ENCODE measurements at regions not wholly inside any gene's neighbourhood (a gene's known extent, or its start where the extent isn't known, plus 50 kb on each side); places are given as distances from the start of the nearest gene placed in this dataset.

GRCh38 chr5:2622866-2623265 is 128.6 kb downstream of the IRX2 start:
- no peak overlapping the region for H3K4me3 ChIP-seq (ENCODE audit: low read depth, low read length)
- ChIA-PET CTCF (no interaction called here), POLR2A (no interaction called here)
- DNase-seq (ENCODE audit: low read depth, low spot score), result no peak
- TF ChIP-seq CTCF (IDR thresholded peaks at IDR 0.05; ENCODE audit: insufficient read depth, low read length, missing control alignments), result no peak

- CTCF ChIA-PET, result no interaction called here
These were observed 129.8 kb downstream of the IRX2 start for GRCh38 chr5:2621631-2622030.

GRCh38 chr5:2619216-2619615 is 132.3 kb downstream of the IRX2 start:
- TF ChIP-seq CTCF (IDR thresholded peaks at IDR 0.05; ENCODE audit: insufficient read depth, low read length, missing control alignments), result no peak
- CTCF ChIA-PET, result no interaction called here
- no peak overlapping the region for H3K4me3 ChIP-seq (ENCODE audit: low read depth, low read length)
- POLR2A ChIA-PET, result no interaction called here
- DNase-seq (ENCODE audit: low read depth, low spot score), result no peak

More at GRCh38 chr5:2621631-2622030, 129.8 kb downstream of the IRX2 start:
- DNase-seq (ENCODE audit: low read depth, low spot score), result no peak
- TF ChIP-seq CTCF (IDR thresholded peaks at IDR 0.05; ENCODE audit: insufficient read depth, low read length, missing control alignments), result no peak
- no peak overlapping the region for H3K4me3 ChIP-seq (ENCODE audit: low read depth, low read length)
- POLR2A ChIA-PET, result no interaction called here

GRCh38 chr5:2617461-2617860 is 134.0 kb downstream of the IRX2 start:
- TF ChIP-seq CTCF (IDR thresholded peaks at IDR 0.05; ENCODE audit: insufficient read depth, low read length, missing control alignments), result no peak
- POLR2A ChIA-PET, result no interaction called here
- no peak overlapping the region for H3K4me3 ChIP-seq (ENCODE audit: low read depth, low read length)
- CTCF ChIA-PET, result no interaction called here
- DNase-seq (ENCODE audit: low read depth, low spot score), result no peak

GRCh38 chr5:2615917-2616316 is 135.6 kb downstream of the IRX2 start:
- H3K4me3 ChIP-seq (ENCODE audit: low read depth, low read length), result no peak overlapping the region
- CTCF ChIA-PET, result no interaction called here
- DNase-seq (ENCODE audit: low read depth, low spot score), result no peak
- no peak for TF ChIP-seq CTCF (IDR thresholded peaks at IDR 0.05; ENCODE audit: insufficient read depth, low read length, missing control alignments)
- POLR2A ChIA-PET, result no interaction called here

GRCh38 chr5:2614571-2614970 is 136.9 kb downstream of the IRX2 start:
- CTCF ChIA-PET, result no interaction called here
- no peak for DNase-seq (ENCODE audit: low read depth, low spot score)
- POLR2A ChIA-PET, result no interaction called here
- H3K4me3 ChIP-seq (ENCODE audit: low read depth, low read length), result no peak overlapping the region
- no peak for TF ChIP-seq CTCF (IDR thresholded peaks at IDR 0.05; ENCODE audit: insufficient read depth, low read length, missing control alignments)
